HG03442 (cell line): ENCODE measurements at regions not wholly inside any gene's neighbourhood (a gene's known extent, or its start where the extent isn't known, plus 50 kb on each side); places are given as distances from the start of the nearest gene placed in this dataset.
"Not testable (repeated sequence)": the region's sequence is repeated elsewhere in the genome, so short reads cannot be mapped to it uniquely, and the experiment has no call there.

Experiments used
- ATAC-seq: cut with Tn5 transposase; IDR thresholded peaks from one replicate; pipeline ENCODE4 v1.9.1; 2021; ENCODE audit warnings: mild to moderate bottlenecking, moderate library complexity; ENCODE audit not compliant: unreplicated experiment

- not testable (repeated sequence) for ATAC-seq
Measured at GRCh38 chr15:22665059-22665702, 121.3 kb upstream of the NIPA1 start.

- not testable (repeated sequence) for ATAC-seq
Measured at GRCh38 chr15:22665711-22666110, 120.7 kb upstream of the NIPA1 start.

GRCh38 chr15:22684786-22685185 lies 101.7 kb upstream of the NIPA1 start:
- ATAC-seq, result not testable (repeated sequence)

- ATAC-seq, result not testable (repeated sequence)
Measured at GRCh38 chr15:22699881-22700280, 86.6 kb upstream of the NIPA1 start.

- ATAC-seq, result not testable (repeated sequence)
Measured at GRCh38 chr15:22710831-22711341, 75.6 kb upstream of the NIPA1 start.

GRCh38 chr15:22713933-22714332 lies 72.5 kb upstream of the NIPA1 start:
- not testable (repeated sequence) for ATAC-seq

- not testable (repeated sequence) for ATAC-seq
Measured at GRCh38 chr15:22714358-22715132, 71.9 kb upstream of the NIPA1 start.

- not testable (repeated sequence) for ATAC-seq
Measured at GRCh38 chr15:22715133-22715845, 71.2 kb upstream of the NIPA1 start.

- not testable (repeated sequence) for ATAC-seq
Measured at GRCh38 chr15:22719980-22720379, 66.5 kb upstream of the NIPA1 start.

- not testable (repeated sequence) for ATAC-seq
Measured at GRCh38 chr15:22726104-22726503, 60.3 kb upstream of the NIPA1 start.

- not testable (repeated sequence) for ATAC-seq
Measured at GRCh38 chr15:22735067-22735466, 51.4 kb upstream of the NIPA1 start.

GRCh38 chr15:22735781-22736180 lies 50.7 kb upstream of the NIPA1 start:
- ATAC-seq, result no peak

GRCh38 chr15:22736200-22736599 lies 50.2 kb upstream of the NIPA1 start:
- not testable (repeated sequence) for ATAC-seq
